Forelimb muscle (tissue), 1 donor: ENCODE measurements at regions not wholly inside any gene's neighbourhood (a gene's known extent, or its start where the extent isn't known, plus 50 kb on each side); places are given as distances from the start of the nearest gene placed in this dataset.
A peak's percentile ranks its signal among the peaks of the same experiment; 100 is the strongest.

Source experiments
- DNase-seq: peaks from one replicate; pipeline ENCODE4 v3.0.0-alpha.2; 2013; ENCODE audit warnings: low read depth

DNA sequence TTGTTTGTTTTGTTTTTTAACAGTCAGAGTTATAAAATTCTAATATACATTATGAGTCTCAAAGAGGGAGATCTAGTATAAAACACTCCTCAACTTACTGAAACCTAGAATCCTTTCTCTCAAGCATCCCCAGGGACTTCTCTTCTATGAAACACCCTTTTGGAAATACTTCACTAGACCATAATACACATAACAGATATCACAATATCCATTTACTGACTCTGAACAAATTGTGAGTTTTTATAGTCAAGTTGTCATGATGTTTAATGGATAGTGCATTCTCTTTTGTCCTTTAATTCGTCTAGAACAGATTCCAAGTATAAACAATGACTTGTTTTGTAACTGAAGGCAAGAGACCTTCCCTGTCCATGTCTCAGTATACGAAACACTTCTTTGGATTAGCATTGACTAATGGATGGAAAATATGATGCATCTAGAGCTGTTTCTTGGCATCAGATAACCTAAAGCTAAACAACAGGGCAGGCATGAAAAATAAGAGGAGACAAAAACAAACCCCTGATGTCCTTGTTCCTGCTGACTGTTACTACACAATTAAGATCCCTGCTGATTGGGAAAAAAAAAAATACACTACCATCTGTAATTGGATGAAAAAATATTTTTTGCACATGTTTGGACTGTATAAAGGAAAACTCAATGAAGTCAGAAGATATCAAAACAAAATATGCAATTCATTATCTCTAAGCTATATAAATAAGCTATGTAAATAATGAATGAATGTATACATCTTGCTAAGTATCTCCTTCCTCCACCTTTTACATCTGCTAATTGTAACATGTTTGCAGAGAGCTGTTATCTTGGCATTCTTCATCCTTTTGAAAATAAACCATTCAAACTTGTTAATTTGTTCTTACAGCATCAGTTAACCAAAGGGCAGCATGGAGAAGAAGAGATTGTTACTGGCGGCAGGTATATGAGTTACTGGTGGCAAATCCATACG lies 214.2 kb downstream of the LACC1 start:
- DNase-seq = peak; percentile 65

DNA sequence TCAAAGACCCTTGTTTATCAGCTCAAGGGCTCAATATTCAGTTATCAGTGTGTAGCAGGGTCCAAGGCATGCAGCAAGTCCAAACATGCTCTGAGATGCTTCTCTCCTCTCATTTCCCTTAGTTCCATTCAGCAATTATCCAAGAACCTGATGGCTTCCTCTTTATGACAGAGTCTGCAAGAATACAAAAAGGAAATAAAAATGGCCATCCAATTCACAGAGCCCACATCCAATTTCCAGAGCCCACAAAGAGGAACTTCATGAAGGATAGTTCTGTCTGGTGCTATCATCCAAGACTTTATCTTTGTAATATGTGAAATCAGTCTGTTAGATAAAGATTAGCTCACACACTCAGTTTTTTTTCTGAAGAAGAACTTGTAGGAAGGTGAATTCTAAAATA lies 217.2 kb downstream of the LACC1 start:
- no peak for DNase-seq

GRCh38 chr13:44098559-44098958 lies 218.9 kb downstream of the LACC1 start:
- no peak for DNase-seq

- no peak for DNase-seq
Measured at GRCh38 chr13:44101347-44102083, 221.8 kb downstream of the LACC1 start.

DNA sequence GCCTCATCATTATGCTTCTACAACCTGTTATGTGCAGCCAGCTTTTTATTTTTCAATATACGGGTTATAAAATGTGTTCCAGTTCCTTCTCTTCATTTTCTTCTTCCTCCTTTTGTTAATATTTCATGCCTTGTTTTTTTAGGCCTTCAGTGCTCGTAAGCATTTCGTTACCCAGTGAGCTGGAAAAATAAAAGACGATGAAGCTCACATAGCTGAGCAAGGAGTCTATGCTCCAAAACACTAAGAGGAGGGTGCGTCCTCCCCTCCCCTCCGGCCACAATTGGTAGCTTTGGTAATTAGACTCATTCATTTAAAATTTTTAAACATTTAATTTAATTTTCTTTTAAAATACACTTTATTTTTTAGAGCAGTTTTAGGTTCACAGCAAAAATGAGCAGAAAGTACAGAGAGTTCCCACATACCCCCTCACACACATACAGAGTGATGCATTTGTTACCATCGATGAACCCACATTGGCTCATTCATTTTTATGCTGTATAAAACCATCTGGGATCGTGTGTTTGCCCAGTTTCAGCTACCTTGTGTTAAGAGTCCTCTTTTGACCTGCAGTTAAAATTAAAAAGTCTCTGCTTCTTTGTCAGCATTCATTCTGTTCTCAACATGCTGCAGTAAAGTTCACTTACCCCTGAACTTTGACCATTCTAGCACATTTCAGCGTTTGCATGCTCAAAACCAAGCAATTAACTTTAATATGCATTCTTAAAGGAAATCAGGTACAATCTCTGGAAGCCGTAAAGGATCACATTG lies 223.9 kb downstream of the LACC1 start:
- no peak for DNase-seq

DNA sequence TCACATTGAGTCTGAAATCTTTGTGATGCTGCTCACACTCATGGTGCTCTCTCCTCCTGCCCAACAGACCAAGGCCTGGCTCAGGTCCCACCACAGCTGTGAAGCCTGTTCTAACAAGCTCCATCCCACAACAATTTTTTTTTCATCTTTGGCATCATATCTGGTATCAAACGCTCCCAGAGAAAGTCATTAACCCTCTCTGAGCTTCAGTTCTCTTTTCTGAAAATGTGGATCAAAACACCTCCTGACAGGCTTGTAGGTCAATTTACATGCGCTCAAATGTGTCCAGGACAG lies 224.4 kb downstream of the LACC1 start:
- DNase-seq = no peak

GRCh38 chr13:44104969-44105368 lies 225.3 kb downstream of the LACC1 start:
- no peak for DNase-seq

DNA sequence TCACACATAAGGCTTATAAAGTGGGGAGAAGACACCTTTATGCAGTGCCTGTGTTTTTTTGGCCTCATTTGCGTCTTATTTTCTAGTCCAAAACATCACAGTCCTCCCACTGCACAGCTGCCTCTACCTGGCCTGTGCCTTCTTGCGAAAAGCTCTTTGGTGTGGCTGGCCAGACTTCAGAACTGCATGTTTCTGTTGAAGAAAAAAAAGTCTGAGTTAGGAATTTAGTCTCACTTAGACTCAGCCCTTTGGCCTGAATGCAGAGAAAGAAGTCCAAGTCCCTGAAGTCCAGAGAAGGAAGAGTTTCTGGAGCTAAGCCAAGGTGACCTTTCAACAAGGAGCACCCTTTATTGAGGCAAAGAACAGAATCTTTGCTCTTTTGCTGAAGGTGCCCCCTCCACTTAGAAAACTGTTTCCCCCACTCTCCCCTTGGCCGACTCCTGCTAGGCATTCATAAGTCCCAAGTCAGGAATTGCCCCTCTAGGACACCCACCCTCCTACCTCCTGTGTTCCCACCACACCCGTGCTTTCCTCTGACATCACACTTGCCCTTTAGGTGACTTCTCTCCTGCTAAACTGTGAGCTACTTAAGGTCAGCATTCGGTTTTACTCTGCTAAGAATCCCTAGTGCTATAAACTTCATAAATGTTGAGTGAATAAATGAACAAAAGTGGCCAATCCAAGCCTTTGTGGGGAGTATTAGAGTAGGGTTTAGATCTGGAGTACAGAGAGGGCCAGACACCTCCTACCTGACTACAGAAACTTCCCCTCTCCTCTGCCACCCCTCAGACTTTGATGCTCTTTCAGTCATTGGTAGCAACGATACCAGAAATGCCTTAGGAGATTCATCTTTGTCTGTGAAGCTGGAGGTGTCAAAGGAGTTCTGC lies 226.8 kb downstream of the LACC1 start:
- no peak for DNase-seq

GRCh38 chr13:44107357-44108121 lies 227.8 kb downstream of the LACC1 start:
- DNase-seq = no peak

GRCh38 chr13:44108331-44108858 lies 228.7 kb downstream of the LACC1 start:
- DNase-seq = no peak

- DNase-seq = no peak
Measured at GRCh38 chr13:44110091-44110621, 230.5 kb downstream of the LACC1 start.

- no peak for DNase-seq
Measured at GRCh38 chr13:44111701-44112100, 232.0 kb downstream of the LACC1 start.

- no peak for DNase-seq
Measured at GRCh38 chr13:44112700-44113329, 233.1 kb downstream of the LACC1 start.

DNA sequence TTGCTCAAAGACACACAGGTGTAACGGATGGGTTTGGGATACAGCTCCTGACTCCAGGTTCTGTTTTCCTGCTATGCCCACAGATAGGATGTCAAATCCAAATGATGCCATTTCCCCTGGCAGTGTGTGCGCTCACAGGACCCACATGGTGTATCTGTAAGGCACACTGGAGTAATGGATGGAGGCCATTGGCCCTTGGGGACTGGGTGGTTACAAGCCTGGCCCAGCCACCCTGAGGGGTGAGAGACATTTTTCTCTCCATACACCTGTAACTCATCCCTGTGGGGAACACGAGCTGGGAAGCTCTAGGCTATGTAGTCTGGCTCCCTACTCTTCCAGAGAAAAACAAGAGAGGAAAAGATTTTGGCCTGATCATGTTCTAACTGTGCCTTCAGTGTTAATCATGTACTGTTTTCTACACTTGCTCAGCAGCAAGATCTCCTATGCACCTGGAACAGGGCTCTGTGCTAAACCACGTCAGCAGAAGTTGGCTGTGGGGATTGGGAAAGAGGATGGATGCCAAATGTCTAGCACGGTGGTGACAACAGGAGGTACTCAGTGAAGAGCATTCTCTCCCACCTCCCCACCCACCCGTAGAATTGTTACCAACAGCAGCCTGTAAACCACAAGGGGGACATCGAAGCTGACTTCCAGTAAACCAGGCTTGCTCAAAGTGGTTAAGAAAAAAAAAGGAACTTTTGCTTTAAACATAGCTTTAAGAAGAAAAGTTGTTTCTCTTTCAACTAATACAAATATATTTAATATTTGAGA lies 237.0 kb downstream of the LACC1 start:
- no peak for DNase-seq

DNA sequence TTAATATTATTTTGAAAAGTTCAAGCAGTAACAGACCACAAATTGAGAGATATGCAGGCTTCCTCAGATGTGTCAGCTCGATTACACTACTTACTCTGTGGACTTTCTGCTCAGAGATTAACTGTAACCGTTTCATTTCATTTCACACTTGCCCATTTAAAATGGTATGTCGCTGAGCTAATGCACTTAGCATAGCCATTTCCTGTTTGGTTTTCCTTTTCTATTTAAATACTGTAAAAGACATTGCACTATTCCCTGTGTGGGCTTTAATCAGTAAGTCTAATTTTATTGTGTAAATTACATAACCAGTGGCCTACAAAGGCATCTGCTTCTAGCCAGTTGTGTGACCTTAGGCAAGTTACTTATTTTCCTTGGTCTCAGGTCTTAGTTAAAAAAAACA lies 237.6 kb downstream of the LACC1 start:
- no peak for DNase-seq

GRCh38 chr13:44117816-44118215 lies 238.1 kb downstream of the LACC1 start:
- DNase-seq = no peak

DNA sequence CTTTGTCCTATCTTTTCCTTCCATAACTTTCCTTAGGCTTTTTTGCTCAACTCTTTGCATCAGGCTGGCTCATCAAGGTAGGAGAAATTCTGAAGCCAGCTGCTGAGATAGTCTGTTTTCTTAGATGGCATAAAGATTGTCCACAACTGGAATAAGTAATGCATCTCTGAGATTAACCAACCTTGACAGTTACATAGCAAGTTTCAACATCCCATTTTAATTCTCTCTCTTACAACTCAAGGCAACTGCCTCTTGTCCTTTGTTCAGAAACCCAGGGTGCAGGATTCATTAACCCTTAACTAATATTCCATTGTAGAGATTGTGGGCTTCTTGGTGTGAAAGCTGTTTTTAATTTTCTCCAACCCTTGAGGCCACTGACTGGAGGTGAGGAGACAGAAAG lies 239.2 kb downstream of the LACC1 start:
- no peak for DNase-seq

GRCh38 chr13:44120043-44120442 lies 240.3 kb downstream of the LACC1 start:
- DNase-seq = no peak
